Mucosa of gallbladder (tissue), 1 donor: ENCODE measurements at regions not wholly inside any gene's neighbourhood (a gene's known extent, or its start where the extent isn't known, plus 50 kb on each side); places are given as distances from the start of the nearest gene placed in this dataset.
"Not testable (repeated sequence)": the region's sequence is repeated elsewhere in the genome, so short reads cannot be mapped to it uniquely, and the experiment has no call there.

Source experiments
- DNase-seq: peaks from one replicate; pipeline ENCODE4 v3.0.0-alpha.2; 2020; ENCODE audit warnings: low spot score
- donor health status: DM: no; HTN: no; CAD: no.

DNA sequence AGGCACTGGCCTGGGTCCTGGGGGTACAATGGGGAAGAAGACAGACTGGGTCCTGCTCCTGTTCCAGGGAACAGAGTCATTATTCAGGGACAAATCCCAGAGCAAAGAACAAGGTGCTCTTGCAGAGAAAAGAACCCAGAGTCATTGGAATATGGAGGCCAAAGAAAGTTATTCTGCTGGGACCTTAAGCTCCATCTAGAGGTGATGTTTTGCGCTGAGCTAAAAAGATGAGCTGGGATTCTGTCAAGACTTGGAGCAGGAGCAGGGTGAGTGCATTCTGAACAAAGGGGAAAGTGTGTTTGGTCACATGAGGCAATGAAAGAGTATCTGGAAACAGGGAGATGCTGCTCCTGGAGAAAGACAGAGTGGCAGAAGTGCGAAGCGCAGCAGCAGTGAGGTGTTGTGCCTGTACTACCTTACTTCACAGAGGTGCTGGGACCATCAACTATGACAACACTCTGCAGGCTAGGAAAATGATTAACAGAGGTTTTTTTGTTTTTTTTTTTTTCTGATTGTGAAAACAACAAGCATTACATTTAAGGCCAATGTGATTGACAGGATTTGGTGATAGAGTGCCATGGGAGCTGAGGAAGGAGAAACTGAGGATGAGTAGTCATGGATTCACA, 95.3 kb upstream of the TNFSF11 start:
- DNase-seq = no peak

DNA sequence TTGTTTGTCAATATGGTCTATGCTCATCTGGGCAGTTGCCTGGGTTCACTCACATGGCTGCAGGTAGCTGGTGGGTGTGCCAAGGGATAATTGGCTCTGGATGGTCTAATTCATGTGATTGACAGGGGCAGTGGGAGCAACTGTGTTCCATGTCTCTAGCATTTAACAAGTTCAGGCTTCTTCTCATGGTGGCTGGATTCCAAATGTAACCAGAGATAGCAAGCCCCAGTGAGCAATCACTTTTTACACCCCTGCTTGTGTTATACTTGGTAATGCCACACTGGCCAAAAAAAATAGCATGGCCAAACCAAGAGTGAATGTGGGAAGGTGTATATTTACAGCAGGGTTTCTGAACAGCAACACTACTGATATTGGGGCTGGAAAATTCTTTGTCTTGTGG, 89.6 kb upstream of the TNFSF11 start:
- DNase-seq = no peak

DNA sequence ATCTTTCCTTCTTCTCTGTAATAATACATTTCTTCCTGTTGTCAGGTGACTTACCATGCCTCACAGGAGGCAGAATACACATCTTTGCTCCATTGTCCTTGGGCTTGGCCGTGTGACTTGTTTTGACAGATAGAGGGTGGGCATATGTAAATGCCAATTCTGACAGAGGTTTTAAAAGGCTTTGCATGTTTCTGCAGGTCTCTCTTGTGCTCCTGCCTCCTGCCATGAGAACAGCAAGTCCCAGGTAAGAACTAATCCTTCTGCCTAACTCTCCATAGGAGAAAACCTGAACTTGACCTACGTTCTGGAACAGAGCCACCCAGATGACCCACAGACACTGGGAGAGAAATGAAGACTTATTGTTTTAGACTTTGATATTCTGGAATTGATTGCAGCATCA, 88.7 kb upstream of the TNFSF11 start:
- peak; percentile 36 for DNase-seq

DNA sequence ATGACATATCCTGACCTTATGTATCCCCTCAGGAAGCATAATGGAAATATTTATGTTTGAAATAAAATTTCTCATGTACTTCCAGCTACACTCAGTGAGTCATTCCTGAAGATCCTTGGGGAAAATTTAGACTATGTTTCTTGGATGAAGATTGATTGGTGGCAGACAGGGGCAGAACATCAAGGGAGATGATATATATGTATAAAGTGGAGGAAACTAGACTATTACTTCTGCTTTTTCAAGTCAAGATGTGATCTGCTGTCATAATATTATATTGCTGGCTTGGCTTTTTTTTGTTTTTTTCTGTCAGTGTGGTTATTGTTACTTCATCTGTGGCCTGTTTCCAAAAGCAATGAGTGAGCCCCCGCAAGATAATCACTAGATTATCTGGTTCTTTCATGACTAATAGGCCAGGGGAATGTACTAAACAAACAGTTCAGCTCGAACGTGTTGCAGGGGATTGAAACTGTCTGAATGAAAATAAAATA, 87.2 kb upstream of the TNFSF11 start:
- DNase-seq = no peak

DNA sequence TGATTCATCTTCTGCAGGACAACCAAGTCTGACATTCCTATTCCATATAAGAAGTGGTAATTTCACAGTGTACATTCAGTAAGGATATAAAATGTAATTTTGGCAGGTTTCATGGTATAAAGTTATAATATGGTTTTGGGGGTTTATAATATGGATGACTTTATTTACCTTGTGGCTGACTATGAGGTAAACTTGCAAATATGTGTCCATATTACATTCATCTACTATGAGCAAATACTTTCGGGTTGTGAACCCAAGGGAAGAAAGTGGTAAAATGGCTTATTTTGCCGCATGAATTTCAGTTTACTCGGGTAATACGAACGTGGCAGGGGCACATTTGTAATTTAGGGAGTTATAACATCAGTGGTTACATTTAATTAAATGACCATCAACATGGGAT, 86.7 kb upstream of the TNFSF11 start:
- DNase-seq = no peak

DNA sequence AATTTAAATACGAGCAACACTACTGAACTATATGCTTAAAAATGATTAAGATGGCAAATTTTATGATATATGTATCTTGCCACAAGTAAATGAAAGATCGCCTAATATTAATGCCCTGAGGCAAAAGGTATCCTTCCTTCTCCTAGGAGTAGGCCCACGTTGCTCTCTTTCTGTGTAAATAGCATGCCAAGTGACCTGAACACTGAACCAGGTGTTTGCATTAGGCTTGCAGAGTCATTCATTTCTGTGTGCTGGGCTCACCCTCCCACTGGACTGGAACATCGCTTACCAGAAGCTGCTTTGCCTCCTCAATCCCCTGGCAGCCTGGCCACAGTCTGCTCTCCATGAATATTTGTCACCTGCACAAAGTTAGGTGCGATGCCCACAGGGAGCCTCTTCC, 83.3 kb upstream of the TNFSF11 start:
- DNase-seq = no peak

DNA sequence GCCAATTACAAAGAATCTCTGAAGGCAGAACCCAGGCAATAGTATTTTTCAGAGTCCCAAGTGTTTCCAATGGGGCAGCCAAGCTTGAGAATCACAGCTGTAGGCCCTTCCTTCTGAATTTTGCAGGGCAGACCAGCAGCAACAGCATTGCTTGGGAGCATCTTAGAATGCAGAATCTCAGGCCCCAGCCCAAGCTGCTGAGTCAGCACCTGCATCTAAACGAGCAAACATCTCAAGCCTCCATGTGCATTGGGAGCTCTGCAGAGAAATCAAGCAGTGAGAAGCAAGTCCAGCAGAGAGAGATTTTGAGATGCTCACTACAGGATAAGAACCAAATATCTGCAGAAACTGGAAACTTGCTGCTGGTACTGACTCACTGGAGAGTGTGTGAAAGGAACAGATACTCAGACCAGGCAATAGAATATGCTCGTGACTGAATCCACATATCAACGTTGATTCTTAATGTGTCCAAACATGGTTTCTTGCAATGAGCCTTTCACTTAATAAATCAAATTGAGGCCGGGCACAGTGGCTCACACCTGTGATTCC, 81.5 kb upstream of the TNFSF11 start:
- DNase-seq = no peak

DNA sequence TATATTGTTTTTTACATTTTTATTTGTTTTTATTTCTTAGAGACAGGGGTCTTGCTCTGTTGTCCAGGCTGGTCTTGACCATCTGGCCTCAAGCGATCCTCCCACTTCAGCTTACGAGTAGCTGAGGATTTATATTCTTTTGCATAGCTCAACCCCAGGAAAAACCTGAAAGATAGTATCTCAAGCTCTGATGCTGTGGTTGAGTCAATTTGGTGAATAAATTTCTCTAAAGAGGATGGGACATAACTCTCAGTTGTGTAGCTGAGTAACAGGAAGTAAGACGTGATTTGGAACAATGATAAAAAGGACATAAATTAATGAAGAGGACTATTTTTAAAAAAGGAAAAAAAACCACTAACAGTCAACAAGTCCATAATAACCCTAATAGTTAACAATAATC, 79.8 kb upstream of the TNFSF11 start:
- DNase-seq = no peak

DNA sequence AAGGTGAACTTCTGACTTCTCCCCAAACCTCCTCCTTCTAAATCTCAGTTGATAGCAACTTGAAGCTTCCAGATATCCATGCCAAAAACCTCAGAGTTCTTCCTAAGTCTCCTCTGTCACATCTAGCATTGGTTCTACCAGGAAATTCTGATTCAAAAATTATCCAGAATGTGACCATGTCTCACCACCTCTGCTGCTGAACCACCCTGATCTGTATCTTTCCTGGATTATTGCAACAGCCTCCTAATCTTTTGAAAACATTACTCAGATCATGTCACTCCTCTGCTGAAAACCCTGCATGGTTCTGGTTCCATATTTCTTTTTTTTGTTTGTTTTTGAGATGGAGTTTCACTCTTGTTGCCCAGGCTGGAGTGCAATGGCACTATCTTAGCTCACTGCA, 78.7 kb upstream of the TNFSF11 start:
- DNase-seq = no peak

DNA sequence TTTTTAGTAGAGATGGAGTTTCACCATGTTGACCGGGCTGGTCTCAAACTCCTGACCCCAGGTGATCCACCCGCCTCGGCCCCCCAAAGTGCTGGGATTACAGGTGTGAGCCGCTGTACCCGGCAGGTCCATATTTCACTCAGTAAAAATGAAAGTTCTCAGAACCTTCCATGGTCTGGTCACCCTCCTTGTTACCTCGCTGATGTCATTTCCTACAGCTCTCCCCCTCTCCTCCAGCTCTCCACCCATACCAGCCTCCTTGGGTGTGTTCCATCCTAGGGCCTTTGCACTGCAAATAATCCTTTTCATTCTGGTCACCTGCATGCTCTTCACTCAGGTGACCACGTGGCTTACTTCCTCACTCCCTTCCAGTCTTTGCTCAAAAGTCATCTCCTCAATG, 78.2 kb upstream of the TNFSF11 start:
- DNase-seq = no peak

DNA sequence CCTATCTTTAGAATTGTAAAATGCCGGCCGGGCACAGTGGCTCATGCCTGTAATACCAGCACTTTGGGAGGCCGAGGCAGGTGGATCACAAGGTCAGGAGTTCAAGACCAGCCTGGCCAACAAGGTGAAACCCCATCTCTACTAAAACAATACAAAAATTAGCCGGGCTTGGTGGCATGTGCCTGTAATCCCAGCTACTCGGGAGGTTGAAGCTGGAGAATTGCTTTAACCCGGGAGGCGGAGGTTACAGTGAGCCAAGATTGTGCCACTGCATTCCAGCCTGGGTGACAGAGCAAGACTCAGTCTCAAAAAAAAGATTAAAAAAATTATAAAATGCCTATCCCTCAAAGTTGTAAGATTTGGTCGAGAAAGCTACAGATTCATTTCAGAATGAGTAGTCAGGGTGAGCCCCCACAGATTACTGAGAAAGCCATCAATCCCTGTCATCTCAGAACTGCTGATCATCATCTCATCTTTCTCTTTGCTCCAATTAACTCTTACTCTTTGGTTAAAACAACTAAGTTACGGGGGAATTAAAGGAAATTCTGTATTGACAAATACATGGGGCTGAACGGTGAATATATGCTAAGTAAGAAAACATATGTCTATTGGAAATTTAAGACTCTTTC, 76.9 kb upstream of the TNFSF11 start:
- DNase-seq = not testable (repeated sequence)

DNA sequence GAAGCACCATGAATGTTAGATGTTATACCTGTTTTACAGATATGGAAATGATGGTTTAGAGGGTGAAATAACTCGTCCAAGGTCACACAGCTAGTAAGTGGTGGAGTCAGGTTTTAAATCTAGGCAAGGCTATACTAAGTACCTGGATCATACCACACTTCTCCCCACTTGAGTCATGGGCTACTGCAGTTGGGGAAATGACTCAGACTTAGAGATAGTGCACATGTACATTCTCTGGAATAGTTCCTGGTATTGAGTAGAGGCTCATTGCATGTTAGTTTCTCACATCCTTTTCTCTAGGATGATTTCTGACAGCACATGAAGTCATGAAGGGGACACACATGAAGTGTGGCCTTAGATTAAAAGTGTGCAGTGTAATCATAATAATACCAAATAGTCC, 76.2 kb upstream of the TNFSF11 start:
- DNase-seq = no peak

DNA sequence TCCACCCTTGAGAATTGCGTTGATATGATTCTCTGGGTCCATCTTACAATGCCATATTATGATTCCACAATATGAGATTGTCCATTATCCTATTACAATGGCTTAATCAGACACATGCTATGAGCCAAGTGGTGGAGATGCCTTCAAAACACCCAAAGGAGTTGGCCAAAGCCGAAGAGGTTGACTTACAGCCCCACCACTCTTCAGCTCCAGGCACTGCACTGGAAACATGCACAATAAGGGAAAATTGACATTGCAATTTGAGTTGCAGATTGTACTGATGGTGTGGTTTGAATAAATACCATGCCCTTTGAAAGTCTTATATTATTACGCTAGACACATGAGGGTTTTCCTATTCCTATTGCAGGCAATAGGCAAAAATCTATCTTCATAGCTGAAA, 75.4 kb upstream of the TNFSF11 start:
- no peak for DNase-seq
